H1 (cell line): ENCODE measurements at regions not wholly inside any gene's neighbourhood (a gene's known extent, or its start where the extent isn't known, plus 50 kb on each side); places are given as distances from the start of the nearest gene placed in this dataset.

Source experiments
- CTCF ChIA-PET: fragments of 300-600 bp; sonication (Branson Sonifier 250); formaldehyde crosslinking; loops from one replicate; lab custom pipeline; 2021; ENCODE audit not compliant: partially characterized antibody; lab: Charles Lee
- POLR2A ChIA-PET: fragments of 300-600 bp; sonication (Branson Sonifier 250); formaldehyde crosslinking; loops from one replicate; lab custom pipeline; 2021; ENCODE audit warnings: inconsistent platforms; ENCODE audit not compliant: partially characterized antibody; lab: Charles Lee
- DNase-seq, 2 experiments: peaks; one replicate each; pipeline versions ENCODE4 v3.0.0 to v3.0.0-alpha.2; 2010 to 2022; ENCODE audit warnings: low spot score in 2 of 2, low read depth in 1 of 2, mixed read lengths in 1 of 2
- FAIRE-seq: peaks from 2 replicates; lab custom pipeline; 2011; peaks lifted over from hg19 to GRCh38; lab: Jason Lieb, UNC
- H2AFZ ChIP-seq: 2 replicates; pipeline ENCODE4 v1.8.1; 2012; ENCODE audit warnings: low read length, inconsistent platforms
- H2AK5ac ChIP-seq: 2 replicates; pipeline ENCODE4 v1.6.1; 2013; ENCODE audit warnings: low read depth, low read length
- H2BK120ac ChIP-seq: replicated peaks from 2 replicates; pipeline ENCODE3; 2013; ENCODE audit warnings: low read depth, low read length, inconsistent platforms
- H2BK12ac ChIP-seq: 2 replicates; pipeline ENCODE4 v1.6.1; 2013; ENCODE audit warnings: low read depth, low read length
- H2BK15ac ChIP-seq: 2 replicates; pipeline ENCODE4 v1.6.1; 2013; ENCODE audit warnings: low read length
- H2BK20ac ChIP-seq: 2 replicates; pipeline ENCODE4 v1.6.1; 2013; ENCODE audit warnings: low read length
- H2BK5ac ChIP-seq: 2 replicates; pipeline ENCODE4 v1.6.1; 2013; ENCODE audit warnings: low read depth, low read length
- H3K14ac ChIP-seq: 2 replicates; pipeline ENCODE4 v1.6.1; 2013; ENCODE audit warnings: inconsistent platforms; ENCODE audit not compliant: insufficient read length
- H3K18ac ChIP-seq: 2 replicates; pipeline ENCODE4 v1.6.1; 2013; ENCODE audit warnings: low read length; ENCODE audit errors: extremely low read depth
- H3K23ac ChIP-seq: 2 replicates; pipeline ENCODE4 v1.6.1; 2013; ENCODE audit warnings: inconsistent platforms; ENCODE audit not compliant: insufficient read length
- H3K23me2 ChIP-seq: 2 replicates; pipeline ENCODE4 v1.6.1; 2013; ENCODE audit warnings: low read depth, low read length
- H3K27ac ChIP-seq: 2 replicates; pipeline ENCODE4 v1.6.1; 2011; ENCODE audit warnings: low read depth, low read length, inconsistent platforms
- H3K27me3 ChIP-seq, 4 experiments: replicated peaks in 1 of 4; 1 replicate in 1 of 4; 2 replicates in 3 of 4; pipeline versions ENCODE4 v1.6.1 to v1.8.1; 2011 to 2013; ENCODE audit warnings: low read length in 3 of 4, mild to moderate bottlenecking in 3 of 4, inconsistent platforms in 2 of 4, mixed read lengths in 2 of 4, moderate library complexity in 1 of 4; ENCODE audit not compliant: control insufficient read depth in 3 of 4, insufficient read depth in 3 of 4; ENCODE audit errors: extremely low read depth in 1 of 4
- H3K36me3 ChIP-seq, 4 experiments: 2 replicates each; pipeline versions ENCODE4 v1.6.1 to v1.8.1; 2011 to 2013; ENCODE audit warnings: mild to moderate bottlenecking in 4 of 4, low read length in 3 of 4, moderate library complexity in 2 of 4, control low read depth in 1 of 4, inconsistent platforms in 1 of 4; ENCODE audit not compliant: insufficient read depth in 4 of 4, control insufficient read depth in 2 of 4
- H3K4ac ChIP-seq: replicated peaks from 2 replicates; pipeline ENCODE3; 2013; ENCODE audit warnings: low read length, low read depth, mixed read lengths, inconsistent platforms; ENCODE audit not compliant: insufficient read length
- H3K4me1 ChIP-seq, 4 experiments: replicated peaks in 1 of 4; 1 replicate in 1 of 4; 2 replicates in 3 of 4; pipeline versions ENCODE4 v1.6.1 to v1.8.1; 2011 to 2013; ENCODE audit warnings: low read length in 3 of 4, inconsistent platforms in 2 of 4, mixed read lengths in 1 of 4; ENCODE audit not compliant: insufficient read depth in 4 of 4, control insufficient read depth in 3 of 4
- H3K4me2 ChIP-seq, 2 experiments: 2 replicates each; pipeline versions ENCODE4 v1.6.1 to v1.8.1; 2011 to 2013; ENCODE audit warnings: low read depth in 2 of 2, low read length in 2 of 2, control low read depth in 1 of 2, inconsistent platforms in 1 of 2, mild to moderate bottlenecking in 1 of 2; ENCODE audit not compliant: insufficient read depth in 1 of 2
- H3K4me3 ChIP-seq, 4 experiments: fragments of 200-600, 300-600 bp in 1 of 4; sonication (generic), shearing (Covaris generic), sonication (Bioruptor Twin) in 1 of 4; 2 replicates each; pipeline versions ENCODE4 v1.5.1 to v1.8.1; 2011 to 2016; ENCODE audit warnings: low read length in 4 of 4, low read depth in 3 of 4, control low read depth in 2 of 4, inconsistent platforms in 2 of 4, mild to moderate bottlenecking in 2 of 4, mixed read lengths in 1 of 4, moderate library complexity in 1 of 4; ENCODE audit not compliant: insufficient read depth in 2 of 4; ENCODE audit errors: extremely low read depth in 1 of 4
- H3K56ac ChIP-seq: replicated peaks from 2 replicates; pipeline ENCODE3; 2013; ENCODE audit warnings: low read depth, mild to moderate bottlenecking, mixed read lengths, low read length, inconsistent platforms; ENCODE audit not compliant: insufficient read length
- H3K79me1 ChIP-seq: 2 replicates; pipeline ENCODE4 v1.6.1; 2013; ENCODE audit warnings: low read depth, low read length, control low read depth
- H3K79me2 ChIP-seq, 2 experiments: 2 replicates each; pipeline versions ENCODE4 v1.6.1 to v1.8.1; 2012 to 2013; ENCODE audit warnings: low read length in 2 of 2, mild to moderate bottlenecking in 2 of 2, inconsistent platforms in 1 of 2; ENCODE audit not compliant: insufficient read depth in 2 of 2, control insufficient read depth in 1 of 2
- H3K9ac ChIP-seq, 4 experiments: replicated peaks in 1 of 4; 1 replicate in 1 of 4; 2 replicates in 3 of 4; pipeline versions ENCODE4 v1.6.1 to v1.8.1; 2011 to 2013; ENCODE audit warnings: low read depth in 3 of 4, low read length in 3 of 4, control low read depth in 2 of 4, mild to moderate bottlenecking in 2 of 4, moderate library complexity in 2 of 4, inconsistent platforms in 1 of 4; ENCODE audit errors: extremely low read depth in 1 of 4
- H3K9me3 ChIP-seq, 2 experiments: 2 replicates each; pipeline versions ENCODE4 v1.6.1 to v1.8.1; 2012 to 2013; ENCODE audit warnings: mild to moderate bottlenecking in 2 of 2, moderate library complexity in 2 of 2, control low read depth in 1 of 2, inconsistent platforms in 1 of 2, low read depth in 1 of 2, low read length in 1 of 2, mixed read lengths in 1 of 2; ENCODE audit not compliant: insufficient read depth in 2 of 2
- H4K20me1 ChIP-seq, 2 experiments: replicated peaks in 1 of 2; 2 replicates each; pipeline versions ENCODE3 to v1.8.1; 2011 to 2013; ENCODE audit warnings: inconsistent platforms in 2 of 2, low read length in 2 of 2, mild to moderate bottlenecking in 1 of 2; ENCODE audit not compliant: insufficient read depth in 2 of 2, control insufficient read depth in 1 of 2
- H4K5ac ChIP-seq: 2 replicates; pipeline ENCODE4 v1.6.1; 2013; ENCODE audit warnings: low read length, low read depth, mixed read lengths, inconsistent platforms; ENCODE audit not compliant: insufficient read length
- H4K8ac ChIP-seq: 2 replicates; pipeline ENCODE4 v1.8.0; 2013; ENCODE audit warnings: mild to moderate bottlenecking, moderate library complexity, low read length, inconsistent platforms; ENCODE audit not compliant: insufficient read depth; ENCODE audit errors: extremely low read depth
- H4K91ac ChIP-seq: replicated peaks from 2 replicates; pipeline ENCODE3; 2013; ENCODE audit warnings: low read length, mixed read lengths, inconsistent platforms; ENCODE audit not compliant: insufficient read length
- CBX5 ChIP-seq: fragments of 300-800, 300-1000 bp; sonication (generic); IDR thresholded peaks from 2 replicates; pipeline ENCODE4 v1.7.1; 2016; ENCODE audit warnings: antibody characterized with exemption, low read length, low read depth
- CEBPB ChIP-seq: IDR thresholded peaks from 2 replicates; pipeline ENCODE4 v1.6.1; 2012; ENCODE audit warnings: low read depth, low read length
- FOSL1 ChIP-seq: IDR thresholded peaks from 2 replicates; pipeline ENCODE4 v1.6.1; 2011; ENCODE audit warnings: mild to moderate bottlenecking, low read depth, low read length, moderate library complexity; ENCODE audit not compliant: insufficient read depth
- HDAC2 ChIP-seq, 2 experiments: fragments of 300-600 bp in 1 of 2; sonication (generic) in 1 of 2; IDR thresholded peaks; 2 replicates each; pipeline ENCODE4 v1.6.1; 2011 to 2012; ENCODE audit warnings: low read depth in 2 of 2, low read length in 2 of 2, mild to moderate bottlenecking in 2 of 2, moderate library complexity in 2 of 2, borderline replicate concordance in 1 of 2, inconsistent platforms in 1 of 2
- HDAC6 ChIP-seq: IDR thresholded peaks from one replicate; pipeline ENCODE4 v1.7.1; 2012; ENCODE audit warnings: low read depth, mild to moderate bottlenecking, inconsistent platforms, low read length, moderate library complexity
- KDM1A ChIP-seq: fragments of 200-600, 300-600 bp; sonication (generic); IDR thresholded peaks from 2 replicates; pipeline ENCODE4 v1.7.1; 2016; ENCODE audit warnings: mild to moderate bottlenecking, low read length, borderline replicate concordance
- KDM5A ChIP-seq: fragments of 200-600 bp; IDR thresholded peaks from 2 replicates; pipeline ENCODE4 v1.7.1; 2012; ENCODE audit warnings: mild to moderate bottlenecking, low read length, inconsistent platforms, mixed read lengths
- MAX ChIP-seq: IDR thresholded peaks from 2 replicates; pipeline ENCODE4 v1.6.1; 2012; ENCODE audit warnings: inconsistent platforms
- PHF8 ChIP-seq: fragments of 200-600 bp; sonication (generic); conservative IDR thresholded peaks from 2 replicates; pipeline ENCODE4 v1.7.1; 2012; ENCODE audit warnings: low read depth, mild to moderate bottlenecking, inconsistent platforms, low read length, moderate library complexity
- RAD21 ChIP-seq, 2 experiments: IDR thresholded peaks in 1 of 2; conservative IDR thresholded peaks in 1 of 2; 2 replicates each; pipeline ENCODE4 v1.6.1; 2011; ENCODE audit warnings: low read depth in 2 of 2, low read length in 2 of 2, improper control_type of control experiment in 1 of 2, inconsistent platforms in 1 of 2, mild to moderate bottlenecking in 1 of 2, moderate library complexity in 1 of 2
- SIX5 ChIP-seq: IDR thresholded peaks from 2 replicates; pipeline ENCODE4 v1.6.1; 2011; ENCODE audit warnings: mild to moderate bottlenecking, low read depth, low read length
- TAF1 ChIP-seq: IDR thresholded peaks from 2 replicates; pipeline ENCODE4 v1.6.1; 2011; ENCODE audit warnings: mild to moderate bottlenecking, low read depth, low read length
- WGBS, 2 experiments: shearing (Covaris generic) in 1 of 2; methylation state at CpG; one replicate each; pipeline versions ENCODE4 v1.1.6 to v1.1.7; 2013 to 2015; ENCODE audit warnings: low lambda C conversion rate in 2 of 2, mixed read lengths in 2 of 2, inconsistent platforms in 1 of 2, low coverage in 1 of 2, missing lambda C conversion rate in 1 of 2; ENCODE audit not compliant: insufficient replicate concordance in 2 of 2, insufficient coverage in 1 of 2, insufficient read length in 1 of 2; ENCODE audit errors: extremely low coverage in 1 of 2, missing lambda C conversion rate in 1 of 2; 5-methylcytosine and 5-hydroxymethylcytosine counted together
- TF ChIP-seq, protein P1 (sequence below): IDR thresholded peaks from 2 replicates; pipeline ENCODE4 v1.6.1; 2011; ENCODE audit warnings: low read length, improper control_type of control experiment

- Histone ChIP-seq H4K5ac (no peak overlapping the region), H4K20me1 (no peaks in the 10 kb centered on the region), H3K4me2 (no peak overlapping the region), H3K18ac (no peak overlapping the region), H3K23ac (no peak overlapping the region), H3K79me1 (no peaks in the 10 kb centered on the region), H2AK5ac (no peak overlapping the region), H2BK5ac (no peak overlapping the region; the same call in 1 of the 2 replicates), H3K4me1 (no peaks in the 10 kb centered on the region), H3K4ac (no peak overlapping the region), H4K8ac (no peak overlapping the region), H3K4me3 (no peak overlapping the region), H2BK20ac (no peak overlapping the region), H2BK12ac (no peak overlapping the region), H3K27me3 (no peaks in the 10 kb centered on the region), H2AFZ (no peak overlapping the region), H2BK15ac (no peak overlapping the region), H3K9me3 (no peaks in the 10 kb centered on the region), H4K91ac (no peak overlapping the region), H3K14ac (no peak overlapping the region), H3K9ac (no peak overlapping the region), H3K79me2 (no peaks in the 10 kb centered on the region), H3K36me3 (no peaks in the 10 kb centered on the region), H3K23me2 (no peaks in the 10 kb centered on the region), H3K27ac (no peak overlapping the region), H2BK120ac (no peak overlapping the region), H3K56ac (no peak overlapping the region)
- FAIRE-seq (no peak), DNase-seq (no peak)
- WGBS, 2 experiments: 81% methylated on average over 7 of the region's 7 CpGs; no CpG with 5 or more reads in 1 of the 2 experiments
- ChIA-PET POLR2A (no interaction called here), CTCF (interaction anchor here (0.7 to 1.4 kb wide), 4 partner anchors 14 to 168 kb away, joined by 3 to 4 read pairs (median 3); no protein-coding TSS in a partner anchor)
- TF ChIP-seq MAX (no peak), KDM5A (no peak), RAD21 (IDR thresholded peaks at IDR 0.05 in 1 of 2, conservative IDR thresholded peaks at IDR 0.05 in 1 of 2; ENCODE audit: low read depth in 2 of 2, low read length in 2 of 2) (no peak), HDAC2 (IDR thresholded peaks at IDR 0.05; ENCODE audit: borderline replicate concordance in 1 of 2, low read depth in 2 of 2, low read length in 2 of 2) (no peak), PHF8 (no peak), CBX5 (no peak), HDAC6 (no peak), TAF1 (no peak), CEBPB (no peak), FOSL1 (no peak), SIX5 (no peak), KDM1A (no peak)
- TF ChIP-seq, protein P1, sequence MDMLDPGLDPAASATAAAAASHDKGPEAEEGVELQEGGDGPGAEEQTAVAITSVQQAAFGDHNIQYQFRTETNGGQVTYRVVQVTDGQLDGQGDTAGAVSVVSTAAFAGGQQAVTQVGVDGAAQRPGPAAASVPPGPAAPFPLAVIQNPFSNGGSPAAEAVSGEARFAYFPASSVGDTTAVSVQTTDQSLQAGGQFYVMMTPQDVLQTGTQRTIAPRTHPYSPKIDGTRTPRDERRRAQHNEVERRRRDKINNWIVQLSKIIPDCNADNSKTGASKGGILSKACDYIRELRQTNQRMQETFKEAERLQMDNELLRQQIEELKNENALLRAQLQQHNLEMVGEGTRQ: no peak
These were observed 91.2 kb upstream of the KLHL29 start for GRCh38 chr2:23293731-23294130.
